ENCODE measurements at regions not wholly inside any gene's neighbourhood (a gene's known extent, or its start where the extent isn't known, plus 50 kb on each side); places are given as distances from the start of the nearest gene placed in this dataset.

DNA sequence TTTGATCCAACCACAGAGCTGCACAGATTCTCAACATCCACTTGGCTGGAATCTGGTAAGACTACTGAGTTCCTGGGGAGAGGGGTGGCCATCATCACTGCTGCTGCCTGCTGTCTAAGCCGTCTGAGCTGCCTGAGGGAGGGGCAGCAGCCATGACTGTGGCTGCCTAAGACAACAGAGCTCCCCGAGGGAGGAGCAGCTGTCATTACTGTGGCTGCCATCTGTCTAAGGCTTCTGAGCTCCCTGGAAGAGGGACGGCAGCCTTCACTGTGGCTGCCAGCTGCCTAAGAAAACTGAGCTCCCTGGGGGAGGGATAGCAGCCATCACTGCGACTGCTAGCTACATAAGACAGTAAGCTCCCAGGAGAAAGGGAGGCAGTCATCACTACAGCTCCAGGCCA, 584.4 kb downstream of the NR4A2 start:
- no peak for DNase-seq

GRCh38 chr2:155747531-155747930, 585.0 kb downstream of the NR4A2 start:
- DNase-seq: no peak

DNA sequence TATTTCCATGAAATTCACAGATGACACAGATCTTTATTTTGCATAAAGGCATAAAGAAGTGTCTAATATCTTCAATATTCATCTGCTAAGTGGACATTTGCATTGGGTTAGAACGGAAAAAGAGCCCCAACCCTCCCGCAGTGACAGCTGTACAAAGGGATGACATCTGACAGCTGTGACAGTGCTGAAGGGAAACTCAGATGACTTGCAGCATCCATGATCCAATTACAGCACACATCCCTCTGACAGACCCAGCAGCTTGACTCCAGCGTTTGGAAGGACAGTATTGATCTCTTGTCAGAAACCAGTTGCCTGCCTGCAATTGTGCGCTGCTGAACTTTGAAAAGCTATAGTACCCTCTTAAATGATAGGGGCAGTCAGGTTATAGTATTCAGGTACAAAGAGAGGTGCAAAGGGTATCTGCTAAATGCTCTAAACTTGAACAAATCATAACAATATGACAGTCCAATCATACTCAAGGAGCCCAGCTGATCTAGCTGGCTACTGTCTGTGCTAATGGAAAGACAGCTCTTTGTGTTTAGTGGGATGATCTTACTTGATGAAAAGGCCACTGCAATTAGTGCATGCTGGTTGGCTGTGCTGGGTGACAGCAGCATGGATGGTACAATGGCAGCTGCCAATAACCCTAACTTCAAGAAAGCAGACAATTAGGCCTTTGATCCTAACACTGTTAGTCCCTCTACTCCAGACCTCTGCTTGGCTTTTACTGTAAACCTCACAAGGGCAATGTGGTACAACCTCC, 599.2 kb downstream of the NR4A2 start:
- DNase-seq: no peak

GRCh38 chr2:155730804-155731203, 601.7 kb downstream of the NR4A2 start:
- no peak for DNase-seq

GRCh38 chr2:155727187-155727895, 605.2 kb downstream of the NR4A2 start:
- DNase-seq: no peak

DNA sequence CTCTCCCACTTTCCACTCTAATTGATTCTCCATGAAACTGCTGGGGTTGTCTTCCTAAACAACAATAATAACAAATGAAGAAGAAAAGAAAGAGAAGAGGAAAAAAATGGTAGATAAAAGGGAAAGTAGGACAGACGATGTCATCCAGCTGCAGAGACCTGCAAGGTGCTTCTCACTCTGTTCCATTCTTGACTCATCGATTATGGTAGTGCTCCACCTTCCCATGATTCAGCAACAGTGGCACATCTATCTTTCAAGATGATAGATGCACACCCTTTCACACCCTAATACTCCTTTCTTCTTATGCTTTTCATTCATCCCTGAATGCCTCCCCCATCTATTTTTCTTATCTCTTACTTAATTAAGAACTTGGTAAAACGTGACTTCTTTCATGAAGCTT, 610.2 kb downstream of the NR4A2 start:
- DNase-seq: no peak

- DNase-seq: no peak
These were observed 616.8 kb downstream of the NR4A2 start for GRCh38 chr2:155715705-155716104.

- DNase-seq: no peak
These were observed 617.5 kb downstream of the NR4A2 start for GRCh38 chr2:155714983-155715382.

DNA sequence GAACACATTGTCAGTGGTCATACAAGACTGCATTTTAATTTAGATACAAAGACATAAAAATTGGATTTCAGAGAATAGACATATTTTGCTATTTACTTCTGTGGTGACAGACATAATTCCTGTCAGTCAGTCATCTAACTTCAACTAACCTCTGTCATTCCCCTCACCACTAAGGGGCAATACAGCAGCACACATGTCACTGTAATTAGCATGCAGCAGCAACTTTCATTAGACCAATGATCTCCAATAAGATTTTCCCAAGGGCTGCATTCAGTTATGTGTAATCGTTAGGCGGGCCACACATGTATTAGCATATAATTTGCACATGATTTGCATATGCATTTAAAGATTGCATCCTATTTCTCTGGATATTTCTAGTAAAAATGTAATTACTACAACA, 624.5 kb downstream of the NR4A2 start:
- no peak for DNase-seq

GRCh38 chr2:155703917-155704316, 628.6 kb downstream of the NR4A2 start:
- DNase-seq: no peak

DNA sequence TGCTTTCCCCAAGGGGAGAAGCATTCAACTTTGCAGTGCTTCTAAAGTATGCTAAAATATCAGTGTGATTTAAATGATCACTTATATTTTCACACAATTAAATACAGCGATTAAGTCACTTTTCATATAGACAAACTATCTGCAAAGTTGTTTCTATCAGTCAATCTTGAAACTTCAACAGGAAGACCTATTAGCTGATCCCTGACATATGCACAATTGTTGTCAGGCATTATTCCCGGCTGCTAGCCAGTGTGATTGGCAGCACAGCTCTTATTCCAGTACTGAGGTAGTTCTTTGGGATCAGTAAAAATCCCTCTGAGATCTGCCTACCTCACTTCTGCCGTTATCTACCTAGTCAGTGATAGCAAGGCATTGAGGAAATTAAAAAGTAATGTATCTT, 629.5 kb downstream of the NR4A2 start:
- no peak for DNase-seq

- no peak for DNase-seq
These were observed 630.8 kb downstream of the NR4A2 start for GRCh38 chr2:155701721-155702120.

DNA sequence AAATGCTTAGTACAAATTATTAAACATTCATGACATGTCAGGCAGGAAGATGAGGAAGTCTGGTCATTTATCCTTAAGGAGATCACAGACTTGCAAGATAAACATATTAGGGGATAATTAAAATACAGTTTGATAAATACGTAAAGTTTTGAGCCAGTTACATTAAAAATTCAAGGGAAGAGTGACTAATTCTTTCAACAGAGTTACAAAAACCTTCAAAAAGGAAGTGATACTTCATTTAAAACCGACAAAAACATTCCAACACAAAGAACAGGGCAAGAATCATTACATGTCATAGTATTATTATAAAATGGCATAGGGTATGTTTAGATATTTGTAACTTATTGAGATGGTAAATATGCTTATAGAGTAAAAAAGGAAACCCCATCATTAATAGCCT, 636.0 kb downstream of the NR4A2 start:
- no peak for DNase-seq

DNA sequence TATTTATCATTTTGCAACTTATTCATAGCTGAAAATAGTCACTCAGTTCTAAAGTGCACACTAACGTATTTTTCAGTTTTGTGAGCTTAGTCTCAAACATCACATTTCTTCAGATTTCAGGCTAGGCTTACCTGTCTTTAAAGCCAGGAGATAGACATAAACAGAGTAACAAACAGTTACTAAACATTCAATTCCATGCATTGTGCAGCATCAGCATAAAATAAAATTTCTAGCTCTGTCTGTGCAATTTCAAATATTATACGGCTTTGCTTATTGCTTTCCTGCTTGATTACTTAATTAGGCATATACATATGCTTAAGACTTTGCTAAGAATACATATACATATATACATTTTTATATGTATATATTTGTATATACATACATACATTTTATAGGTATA, 637.0 kb downstream of the NR4A2 start:
- no peak for DNase-seq

GRCh38 chr2:155692856-155693255, 639.7 kb downstream of the NR4A2 start:
- no peak for DNase-seq

- DNase-seq: no peak
These were observed 640.4 kb downstream of the NR4A2 start for GRCh38 chr2:155692106-155692505.

DNA sequence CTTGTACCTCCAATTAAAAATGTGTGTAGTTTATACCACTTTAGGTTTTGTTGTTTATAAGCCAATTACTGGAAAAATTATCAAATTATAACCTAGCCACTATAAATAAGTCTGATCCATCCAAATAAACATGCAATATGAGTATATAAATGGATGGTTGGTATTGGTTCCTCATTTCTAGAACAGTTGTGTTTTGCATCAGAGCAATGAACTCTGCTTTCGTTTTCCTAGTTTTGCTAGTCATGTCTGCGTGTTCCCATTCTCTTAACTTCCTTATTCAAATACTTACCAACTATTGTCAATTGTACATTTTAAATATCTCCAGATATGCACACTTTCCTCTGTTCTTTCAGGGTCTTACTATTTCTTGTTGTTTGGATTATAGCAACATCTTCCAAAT, 641.7 kb downstream of the NR4A2 start:
- DNase-seq: no peak

- no peak for DNase-seq
These were observed 642.7 kb downstream of the NR4A2 start for GRCh38 chr2:155689791-155690190.

DNA sequence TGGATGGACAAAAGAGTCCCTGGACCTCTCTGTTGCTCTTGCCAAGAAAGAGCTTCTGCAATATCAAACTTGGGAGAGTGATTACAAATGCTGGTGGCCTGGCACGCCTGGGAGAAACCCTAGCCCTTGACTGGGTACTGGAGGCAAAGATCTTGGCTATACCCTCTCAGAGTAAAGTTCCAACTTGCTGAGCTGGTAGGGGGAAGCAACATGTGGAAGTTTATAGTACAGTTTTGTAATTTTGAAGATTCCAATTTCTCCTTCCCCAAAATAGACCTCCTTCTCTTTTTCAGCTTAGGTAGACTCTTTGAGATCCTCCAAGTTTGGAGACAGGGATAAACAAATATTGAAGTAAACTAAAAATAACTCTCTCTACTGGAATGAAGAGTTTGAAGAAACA, 645.3 kb downstream of the NR4A2 start:
- no peak for DNase-seq

- DNase-seq: no peak
These were observed 652.9 kb downstream of the NR4A2 start for GRCh38 chr2:155679647-155680046.

DNA sequence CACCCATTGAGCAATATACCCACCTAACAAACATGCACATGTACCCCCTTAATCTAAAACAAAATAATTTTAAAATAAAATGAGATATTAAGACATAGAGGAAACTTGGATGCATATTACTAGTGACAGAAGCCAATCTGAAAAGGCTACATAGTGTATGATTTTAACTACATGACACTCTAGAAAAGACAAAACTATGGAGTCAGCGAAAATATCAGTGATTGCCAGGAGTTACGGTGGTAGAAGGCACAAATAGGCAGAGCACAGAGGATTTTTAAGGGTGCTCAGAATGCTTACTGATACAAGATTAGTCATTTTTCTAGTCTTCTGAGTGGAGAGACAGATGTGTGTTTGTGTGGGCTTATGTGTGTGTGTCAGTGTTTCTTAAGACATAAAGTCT, 656.6 kb downstream of the NR4A2 start:
- DNase-seq: no peak

DNA sequence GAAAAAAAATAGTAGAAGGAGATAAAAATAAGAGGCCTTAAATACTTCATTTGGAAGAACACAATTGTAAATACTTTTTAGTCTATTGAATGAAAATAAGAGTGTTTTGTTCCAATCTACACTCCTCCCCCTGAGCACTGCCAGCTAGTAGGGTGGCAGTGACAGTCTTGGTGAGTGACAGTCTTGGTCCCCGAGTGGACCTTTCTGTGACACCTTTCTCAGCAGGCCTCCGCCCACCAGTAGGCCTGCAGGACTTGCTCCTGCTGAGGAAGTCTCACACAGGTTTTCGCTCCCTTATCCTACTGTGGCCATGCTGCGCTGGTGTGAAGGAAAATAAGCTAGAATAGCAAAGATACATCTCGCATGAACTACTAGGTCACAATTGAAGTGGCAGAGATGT, 666.8 kb downstream of the NR4A2 start:
- no peak for DNase-seq

DNA sequence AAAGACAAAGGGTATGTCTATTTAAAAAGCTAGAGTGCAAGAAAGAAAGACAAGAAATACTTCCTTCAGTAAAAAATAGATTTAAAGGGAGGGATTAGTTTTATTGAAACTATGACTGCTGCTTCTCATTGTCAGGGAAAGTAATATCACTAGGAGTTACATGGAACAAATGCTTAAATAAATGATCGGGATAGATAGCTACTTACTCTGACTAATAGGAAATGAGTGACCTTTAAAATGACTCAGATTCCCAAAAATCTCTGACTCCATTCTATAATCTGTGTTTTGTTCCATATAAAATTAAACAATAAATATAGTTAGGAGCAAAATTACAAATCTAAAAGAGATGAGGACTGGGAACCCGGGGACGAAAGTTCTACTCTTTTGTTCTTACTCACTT, 669.3 kb downstream of the NR4A2 start:
- DNase-seq: no peak

- DNase-seq: no peak
These were observed 670.3 kb downstream of the NR4A2 start for GRCh38 chr2:155662224-155662623.

DNA sequence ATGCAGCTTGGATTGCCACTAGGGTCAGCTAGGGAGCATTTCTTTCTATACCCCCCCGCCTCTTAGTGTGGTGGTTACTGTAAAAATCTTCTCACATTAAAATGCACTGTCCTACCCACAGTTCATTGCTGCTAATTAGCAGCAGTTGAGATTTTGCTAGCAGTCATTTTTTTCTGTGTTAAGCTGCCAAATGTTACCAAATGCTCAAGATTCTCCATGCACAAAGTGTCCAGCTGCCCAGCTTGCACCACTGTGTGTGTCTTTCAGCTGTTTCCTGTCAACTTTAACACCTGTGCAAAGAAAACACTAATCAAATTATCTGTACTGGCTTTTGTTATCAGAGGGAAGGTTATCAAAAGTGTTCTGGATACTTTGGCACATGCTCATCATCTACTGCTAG, 679.3 kb downstream of the NR4A2 start:
- DNase-seq: no peak
